IMR-90 (cell line): ENCODE measurements at regions not wholly inside any gene's neighbourhood (a gene's known extent, or its start where the extent isn't known, plus 50 kb on each side); places are given as distances from the start of the nearest gene placed in this dataset.

ENCODE experiments used
- BHLHE40 ChIP-seq: fragments of 150-350 bp; IDR thresholded peaks from 2 replicates; pipeline ENCODE4 v1.6.1; 2016; ENCODE audit warnings: mild to moderate bottlenecking, low read depth, low read length
- CEBPB ChIP-seq: IDR thresholded peaks from 2 replicates; pipeline ENCODE4 v1.6.1; 2012; ENCODE audit warnings: low read depth, low read length, improper control_type of control experiment
- CHD1 ChIP-seq: IDR thresholded peaks from 2 replicates; pipeline ENCODE4 v1.6.1; 2012; ENCODE audit warnings: low read depth, low read length, improper control_type of control experiment
- FOS ChIP-seq: fragments of 150-350 bp; IDR thresholded peaks from 2 replicates; pipeline ENCODE4 v1.6.1; 2016; ENCODE audit warnings: low read depth, low read length
- MAFK ChIP-seq: IDR thresholded peaks from 2 replicates; pipeline ENCODE4 v1.6.1; 2012; ENCODE audit warnings: low read depth, low read length, improper control_type of control experiment
- MAZ ChIP-seq: IDR thresholded peaks from 2 replicates; pipeline ENCODE4 v1.6.1; 2012; ENCODE audit warnings: low read depth, mild to moderate bottlenecking, low read length, improper control_type of control experiment, moderate library complexity, borderline replicate concordance
- NFE2L2 ChIP-seq: fragments of 150-350 bp; IDR thresholded peaks from 2 replicates; pipeline ENCODE4 v1.6.1; 2016; ENCODE audit warnings: low read depth, mild to moderate bottlenecking, low read length
- POLR2A ChIP-seq: IDR thresholded peaks from 2 replicates; pipeline ENCODE4 v1.6.1; 2012; ENCODE audit warnings: mild to moderate bottlenecking, low read depth, low read length
- RAD21 ChIP-seq: IDR thresholded peaks from 2 replicates; pipeline ENCODE4 v1.6.1; 2012; ENCODE audit warnings: low read length, improper control_type of control experiment
- RFX5 ChIP-seq: IDR thresholded peaks from 2 replicates; pipeline ENCODE4 v1.8.0; 2012; ENCODE audit warnings: low read depth, mild to moderate bottlenecking, low read length, moderate library complexity
- SMC3 ChIP-seq: fragments of 150-350 bp; IDR thresholded peaks from 2 replicates; pipeline ENCODE4 v1.6.1; 2016; ENCODE audit warnings: low read depth, mild to moderate bottlenecking, antibody characterized with exemption, low read length, moderate library complexity
- TF ChIP-seq, protein P1 (sequence below): conservative IDR thresholded peaks from 2 replicates; pipeline ENCODE4 v1.5.1; 2012; ENCODE audit warnings: mild to moderate bottlenecking, low read depth, low read length, improper control_type of control experiment
- TF ChIP-seq, protein P2 (sequence below): fragments of 150-350 bp; IDR thresholded peaks from 2 replicates; pipeline ENCODE4 v1.6.1; 2016; ENCODE audit warnings: low read depth, mild to moderate bottlenecking, low read length, moderate library complexity, borderline replicate concordance

DNA sequence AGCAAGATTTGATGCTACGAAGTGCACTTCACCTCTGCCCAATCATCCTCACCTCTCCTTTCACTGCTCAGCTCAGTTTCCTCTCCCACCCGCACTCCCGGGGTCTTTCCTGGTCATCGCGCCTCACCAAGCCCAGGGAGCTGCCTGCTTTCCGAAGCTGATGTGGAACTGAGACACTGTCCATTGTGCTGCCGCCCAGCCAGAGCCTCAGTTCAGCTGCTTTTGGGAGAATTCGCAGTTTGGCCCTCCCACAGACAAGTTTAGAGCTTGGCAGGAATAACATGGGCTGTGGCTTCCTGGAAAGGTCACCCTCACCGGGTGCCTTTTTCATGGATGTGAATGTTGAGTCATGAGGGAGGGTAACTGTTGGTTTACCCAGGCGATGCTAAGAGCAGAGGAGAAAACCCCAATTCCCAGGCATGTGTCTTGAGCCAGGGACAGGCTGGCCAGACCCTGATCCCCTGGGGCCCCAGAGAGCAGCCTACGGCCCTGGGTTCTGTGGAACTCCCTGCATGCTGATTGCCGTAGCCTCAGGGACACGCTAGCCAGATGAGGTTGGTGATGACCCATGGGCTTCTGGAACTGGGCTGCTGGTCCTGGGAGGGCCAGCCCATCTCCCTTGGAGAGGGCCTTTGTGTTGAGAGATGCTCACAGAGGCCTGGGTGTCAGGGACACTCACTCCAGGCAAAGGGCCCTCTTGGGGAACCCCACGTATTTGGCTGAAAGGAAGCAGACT is 1687.5 kb downstream of the TP53TG3F start:
- TF ChIP-seq, protein P1, sequence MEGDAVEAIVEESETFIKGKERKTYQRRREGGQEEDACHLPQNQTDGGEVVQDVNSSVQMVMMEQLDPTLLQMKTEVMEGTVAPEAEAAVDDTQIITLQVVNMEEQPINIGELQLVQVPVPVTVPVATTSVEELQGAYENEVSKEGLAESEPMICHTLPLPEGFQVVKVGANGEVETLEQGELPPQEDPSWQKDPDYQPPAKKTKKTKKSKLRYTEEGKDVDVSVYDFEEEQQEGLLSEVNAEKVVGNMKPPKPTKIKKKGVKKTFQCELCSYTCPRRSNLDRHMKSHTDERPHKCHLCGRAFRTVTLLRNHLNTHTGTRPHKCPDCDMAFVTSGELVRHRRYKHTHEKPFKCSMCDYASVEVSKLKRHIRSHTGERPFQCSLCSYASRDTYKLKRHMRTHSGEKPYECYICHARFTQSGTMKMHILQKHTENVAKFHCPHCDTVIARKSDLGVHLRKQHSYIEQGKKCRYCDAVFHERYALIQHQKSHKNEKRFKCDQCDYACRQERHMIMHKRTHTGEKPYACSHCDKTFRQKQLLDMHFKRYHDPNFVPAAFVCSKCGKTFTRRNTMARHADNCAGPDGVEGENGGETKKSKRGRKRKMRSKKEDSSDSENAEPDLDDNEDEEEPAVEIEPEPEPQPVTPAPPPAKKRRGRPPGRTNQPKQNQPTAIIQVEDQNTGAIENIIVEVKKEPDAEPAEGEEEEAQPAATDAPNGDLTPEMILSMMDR = no peak
- TF ChIP-seq POLR2A (no peak), SMC3 (no peak), RAD21 (no peak), RFX5 (no peak), BHLHE40 (no peak), FOS (no peak), NFE2L2 (no peak), CEBPB (no peak), MAFK (no peak), MAZ (no peak), CHD1 (no peak)
- TF ChIP-seq, protein P2, sequence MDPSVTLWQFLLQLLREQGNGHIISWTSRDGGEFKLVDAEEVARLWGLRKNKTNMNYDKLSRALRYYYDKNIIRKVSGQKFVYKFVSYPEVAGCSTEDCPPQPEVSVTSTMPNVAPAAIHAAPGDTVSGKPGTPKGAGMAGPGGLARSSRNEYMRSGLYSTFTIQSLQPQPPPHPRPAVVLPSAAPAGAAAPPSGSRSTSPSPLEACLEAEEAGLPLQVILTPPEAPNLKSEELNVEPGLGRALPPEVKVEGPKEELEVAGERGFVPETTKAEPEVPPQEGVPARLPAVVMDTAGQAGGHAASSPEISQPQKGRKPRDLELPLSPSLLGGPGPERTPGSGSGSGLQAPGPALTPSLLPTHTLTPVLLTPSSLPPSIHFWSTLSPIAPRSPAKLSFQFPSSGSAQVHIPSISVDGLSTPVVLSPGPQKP = no peak
